ENCODE measurements at regions not wholly inside any gene's neighbourhood (a gene's known extent, or its start where the extent isn't known, plus 50 kb on each side); places are given as distances from the start of the nearest gene placed in this dataset.

- Mint-ChIP-seq H3K9me3 (ENCODE audit: unreplicated experiment) (no peaks in the 10 kb centered on the region), H3K27me3 (ENCODE audit: insufficient read depth, unreplicated experiment) (no peaks in the 10 kb centered on the region), H3K4me1 (ENCODE audit: insufficient read depth, unreplicated experiment) (peaks cover 27% of the 10 kb centered on the region), H3K36me3 (ENCODE audit: insufficient read depth, unreplicated experiment) (no peaks in the 10 kb centered on the region), H3K27ac (ENCODE audit: low read depth, unreplicated experiment) (peak overlapping the region; percentile 81), H3K4me3 (ENCODE audit: unreplicated experiment) (peak overlapping the region; percentile 55)
- intact Hi-C loops (cut with micrococcal nuclease): no loop called here
- POLR2A ChIA-PET: interaction anchor here (0.7 to 1.8 kb wide), 3 partner anchors 10 to 596 kb away, joined by 3 to 6 read pairs (median 3); no protein-coding TSS in a partner anchor
- BruUV-seq (replicated peaks): no TSS peak
- CTCF ChIA-PET: no interaction called here
- DNase-seq (ENCODE audit: unreplicated experiment): peak; percentile 59
- TF ChIP-seq, protein P1, sequence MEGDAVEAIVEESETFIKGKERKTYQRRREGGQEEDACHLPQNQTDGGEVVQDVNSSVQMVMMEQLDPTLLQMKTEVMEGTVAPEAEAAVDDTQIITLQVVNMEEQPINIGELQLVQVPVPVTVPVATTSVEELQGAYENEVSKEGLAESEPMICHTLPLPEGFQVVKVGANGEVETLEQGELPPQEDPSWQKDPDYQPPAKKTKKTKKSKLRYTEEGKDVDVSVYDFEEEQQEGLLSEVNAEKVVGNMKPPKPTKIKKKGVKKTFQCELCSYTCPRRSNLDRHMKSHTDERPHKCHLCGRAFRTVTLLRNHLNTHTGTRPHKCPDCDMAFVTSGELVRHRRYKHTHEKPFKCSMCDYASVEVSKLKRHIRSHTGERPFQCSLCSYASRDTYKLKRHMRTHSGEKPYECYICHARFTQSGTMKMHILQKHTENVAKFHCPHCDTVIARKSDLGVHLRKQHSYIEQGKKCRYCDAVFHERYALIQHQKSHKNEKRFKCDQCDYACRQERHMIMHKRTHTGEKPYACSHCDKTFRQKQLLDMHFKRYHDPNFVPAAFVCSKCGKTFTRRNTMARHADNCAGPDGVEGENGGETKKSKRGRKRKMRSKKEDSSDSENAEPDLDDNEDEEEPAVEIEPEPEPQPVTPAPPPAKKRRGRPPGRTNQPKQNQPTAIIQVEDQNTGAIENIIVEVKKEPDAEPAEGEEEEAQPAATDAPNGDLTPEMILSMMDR (IDR thresholded peaks at IDR 0.05; ENCODE audit: unreplicated experiment): no peak
These were observed 2062.0 kb downstream of the ARAP2 start for GRCh38 chr4:34182306-34182705.

DNA sequence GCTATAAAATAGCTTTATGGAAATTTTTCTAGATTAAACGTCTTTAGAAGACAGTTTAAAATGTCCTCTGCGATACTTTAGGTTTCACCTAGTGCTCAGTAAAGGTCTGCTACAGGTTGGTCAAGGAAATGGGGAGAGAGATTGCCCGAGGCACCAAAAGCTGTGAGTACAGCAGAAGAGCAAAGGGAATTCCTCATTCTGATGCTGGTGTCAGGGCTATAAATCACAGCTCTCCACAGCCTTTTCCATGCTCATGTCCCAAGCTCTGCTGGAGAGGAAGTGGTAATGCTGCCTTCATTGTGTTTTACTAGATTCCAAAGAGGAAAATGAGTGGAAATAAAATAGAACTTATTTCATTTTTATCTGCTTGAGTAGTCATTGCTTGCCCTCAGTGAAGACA, 2060.4 kb downstream of the ARAP2 start:
- ChIA-PET CTCF (no interaction called here), POLR2A (interaction anchor here (1.1 kb wide), 1 partner anchor 11 kb away, joined by 3 read pairs; no protein-coding TSS in a partner anchor)
- DNase-seq (ENCODE audit: unreplicated experiment): no peak
- Mint-ChIP-seq H3K27me3 (ENCODE audit: insufficient read depth, unreplicated experiment) (no peaks in the 10 kb centered on the region), H3K4me1 (ENCODE audit: insufficient read depth, unreplicated experiment) (peaks cover 27% of the 10 kb centered on the region), H3K9me3 (ENCODE audit: unreplicated experiment) (no peaks in the 10 kb centered on the region), H3K4me3 (ENCODE audit: unreplicated experiment) (no peak overlapping the region), H3K27ac (ENCODE audit: low read depth, unreplicated experiment) (no peak overlapping the region), H3K36me3 (ENCODE audit: insufficient read depth, unreplicated experiment) (no peaks in the 10 kb centered on the region)
- no TSS peak for BruUV-seq (replicated peaks)
- intact Hi-C loops (cut with micrococcal nuclease): no loop called here
- TF ChIP-seq, protein P1 (IDR thresholded peaks at IDR 0.05; ENCODE audit: unreplicated experiment): no peak

- DNase-seq (ENCODE audit: unreplicated experiment): no peak
- no TSS peak for BruUV-seq (replicated peaks)
- no peak overlapping the region for H3K4me3 Mint-ChIP-seq (ENCODE audit: unreplicated experiment)
- peaks cover 12% of the 10 kb centered on the region for H3K4me1 Mint-ChIP-seq (ENCODE audit: insufficient read depth, unreplicated experiment)
- H3K36me3 Mint-ChIP-seq (ENCODE audit: insufficient read depth, unreplicated experiment): no peaks in the 10 kb centered on the region
- no peaks in the 10 kb centered on the region for H3K9me3 Mint-ChIP-seq (ENCODE audit: unreplicated experiment)
- intact Hi-C loops (cut with micrococcal nuclease): no loop called here
- TF ChIP-seq, protein P1 (IDR thresholded peaks at IDR 0.05; ENCODE audit: unreplicated experiment): no peak
- POLR2A ChIA-PET: no interaction called here
- CTCF ChIA-PET: no interaction called here
- H3K27me3 Mint-ChIP-seq (ENCODE audit: insufficient read depth, unreplicated experiment): no peaks in the 10 kb centered on the region
- H3K27ac Mint-ChIP-seq (ENCODE audit: low read depth, unreplicated experiment): no peak overlapping the region
These were observed 2057.3 kb downstream of the ARAP2 start for GRCh38 chr4:34187056-34187455.

DNA sequence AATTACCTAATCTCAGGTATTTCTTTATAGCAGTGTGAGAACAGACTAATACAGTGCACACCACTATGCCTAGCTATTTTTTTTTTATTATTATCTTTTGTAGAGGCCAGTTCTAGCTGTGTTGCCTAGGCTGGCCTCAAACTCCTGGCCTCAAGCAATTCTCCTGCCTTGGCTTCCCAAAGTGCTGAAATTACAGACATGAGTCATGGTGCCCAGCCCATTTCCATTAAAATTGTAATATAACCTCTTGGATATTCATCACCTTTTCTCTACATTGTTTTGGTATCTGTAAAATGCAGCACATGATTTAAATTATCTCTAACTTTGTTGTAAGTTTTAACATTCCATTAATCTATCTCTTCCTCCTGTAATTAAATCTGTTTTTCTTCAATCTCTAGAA, 2052.9 kb downstream of the ARAP2 start:
- no TSS peak for BruUV-seq (replicated peaks)

More for the DNA sequence above, 2052.9 kb downstream of the ARAP2 start:
- no peaks in the 10 kb centered on the region for H3K9me3 Mint-ChIP-seq (ENCODE audit: unreplicated experiment)
- H3K27me3 Mint-ChIP-seq (ENCODE audit: insufficient read depth, unreplicated experiment): no peaks in the 10 kb centered on the region
- no peak overlapping the region for H3K27ac Mint-ChIP-seq (ENCODE audit: low read depth, unreplicated experiment)
- H3K4me3 Mint-ChIP-seq (ENCODE audit: unreplicated experiment): no peak overlapping the region
- TF ChIP-seq, protein P1 (IDR thresholded peaks at IDR 0.05; ENCODE audit: unreplicated experiment): no peak
- ChIA-PET CTCF (no interaction called here), POLR2A (no interaction called here)
- DNase-seq (ENCODE audit: unreplicated experiment): no peak
- H3K36me3 Mint-ChIP-seq (ENCODE audit: insufficient read depth, unreplicated experiment): no peaks in the 10 kb centered on the region
- H3K4me1 Mint-ChIP-seq (ENCODE audit: insufficient read depth, unreplicated experiment): peaks cover 10% of the 10 kb centered on the region
- intact Hi-C loops (cut with micrococcal nuclease): no loop called here

All from MCF 10A (cell line).